ENCODE measurements at regions not wholly inside any gene's neighbourhood (a gene's known extent, or its start where the extent isn't known, plus 50 kb on each side); places are given as distances from the start of the nearest gene placed in this dataset.
"Not testable (repeated sequence)": the region's sequence is repeated elsewhere in the genome, so short reads cannot be mapped to it uniquely, and the experiment has no call there.

- no peak for DNase-seq
Observed at GRCh38 chr12:115806000-115806399, 471.5 kb downstream of the MED13L start.

GRCh38 chr12:115802767-115803166 lies 474.7 kb downstream of the MED13L start:
- DNase-seq = no peak

GRCh38 chr12:115801871-115802270 lies 475.6 kb downstream of the MED13L start:
- no peak for DNase-seq

GRCh38 chr12:115799610-115800009 lies 477.9 kb downstream of the MED13L start:
- no peak for DNase-seq

GRCh38 chr12:115798309-115798917 lies 479.1 kb downstream of the MED13L start:
- no peak for DNase-seq

GRCh38 chr12:115794659-115795081 lies 482.8 kb downstream of the MED13L start:
- no peak for DNase-seq

GRCh38 chr12:115791331-115791730 lies 486.2 kb downstream of the MED13L start:
- no peak for DNase-seq

- no peak for DNase-seq
Observed at GRCh38 chr12:115790526-115790925, 487.0 kb downstream of the MED13L start.

GRCh38 chr12:115786490-115786889 lies 491.0 kb downstream of the MED13L start:
- DNase-seq = not testable (repeated sequence)

- no peak for DNase-seq
Observed at GRCh38 chr12:115785548-115785947, 491.9 kb downstream of the MED13L start.

- DNase-seq = no peak
Observed at GRCh38 chr12:115776399-115776798, 501.1 kb downstream of the MED13L start.

- no peak for DNase-seq
Observed at GRCh38 chr12:115774148-115774895, 503.2 kb downstream of the MED13L start.

- no peak for DNase-seq
Observed at GRCh38 chr12:115771601-115772000, 505.9 kb downstream of the MED13L start.

GRCh38 chr12:115771065-115771464 lies 506.4 kb downstream of the MED13L start:
- no peak for DNase-seq

GRCh38 chr12:115770643-115771042 lies 506.9 kb downstream of the MED13L start:
- DNase-seq = no peak

GRCh38 chr12:115767916-115768315 lies 509.6 kb downstream of the MED13L start:
- DNase-seq = no peak

- DNase-seq = no peak
Observed at GRCh38 chr12:115763982-115764621, 513.4 kb downstream of the MED13L start.

- DNase-seq = no peak
Observed at GRCh38 chr12:115763376-115763775, 514.1 kb downstream of the MED13L start.

GRCh38 chr12:115762936-115763335 lies 514.6 kb downstream of the MED13L start:
- DNase-seq = no peak

- DNase-seq = no peak
Observed at GRCh38 chr12:115761784-115762183, 515.7 kb downstream of the MED13L start.

GRCh38 chr12:115760231-115760630 lies 517.3 kb downstream of the MED13L start:
- DNase-seq = no peak

GRCh38 chr12:115758877-115759620 lies 518.4 kb downstream of the MED13L start:
- no peak for DNase-seq

GRCh38 chr12:115758183-115758582 lies 519.3 kb downstream of the MED13L start:
- DNase-seq = no peak

Data from HCEC 1CT (cell line).